ENCODE measurements at regions not wholly inside any gene's neighbourhood (a gene's known extent, or its start where the extent isn't known, plus 50 kb on each side); places are given as distances from the start of the nearest gene placed in this dataset.

- Mint-ChIP-seq H3K9me3 (ENCODE audit: unreplicated experiment) (no peaks in the 10 kb centered on the region), H3K4me3 (ENCODE audit: unreplicated experiment) (no peak overlapping the region), H3K27me3 (ENCODE audit: low read depth, unreplicated experiment) (no peaks in the 10 kb centered on the region), H3K27ac (ENCODE audit: unreplicated experiment) (peak overlapping the region; percentile 37), H3K36me3 (ENCODE audit: low read depth, unreplicated experiment) (no peaks in the 10 kb centered on the region), H3K4me1 (ENCODE audit: low read depth, unreplicated experiment) (peaks cover 30% of the 10 kb centered on the region)
- FAIRE-seq: no peak
- H3K36me3 ChIP-seq (ENCODE audit: insufficient read depth, low read length): no peaks in the 10 kb centered on the region
- no peak overlapping the region for H3K9ac ChIP-seq (ENCODE audit: low read length)
- no peak overlapping the region for H3K4me3 ChIP-seq (ENCODE audit: insufficient read depth, low read depth, low read length)
- H3K9me3 ChIP-seq (ENCODE audit: insufficient read depth, low read depth, low read length): no peaks in the 10 kb centered on the region
- no peak overlapping the region for H3K27ac ChIP-seq (ENCODE audit: low read depth, low read length)
- H3K79me2 ChIP-seq (ENCODE audit: insufficient read depth, low read length): no peaks in the 10 kb centered on the region
- H2AFZ ChIP-seq (ENCODE audit: low read depth, low read length): no peak overlapping the region
- no peaks in the 10 kb centered on the region for H3K27me3 ChIP-seq (ENCODE audit: insufficient read depth, low read length)
- H3K4me1 ChIP-seq (ENCODE audit: insufficient read depth, low read length): peaks cover 26% of the 10 kb centered on the region
- no peak for TF ChIP-seq EZH2 (IDR thresholded peaks at IDR 0.05; ENCODE audit: insufficient read depth, low read length)
- TF ChIP-seq CTCF (IDR thresholded peaks at IDR 0.05; ENCODE audit: insufficient read depth, low read depth, low read length): no peak
- H3K4me2 ChIP-seq (ENCODE audit: low read length): no peak overlapping the region
- DNase-seq (ENCODE audit: low read depth): peak; percentile 17
- no peaks in the 10 kb centered on the region for H4K20me1 ChIP-seq (ENCODE audit: insufficient read depth, low read length)
Observed at GRCh38 chr12:67916266-67916970, 72.8 kb upstream of the IFNG-AS1 start.

GRCh38 chr12:67917811-67918210, 71.4 kb upstream of the IFNG-AS1 start:
- Histone ChIP-seq H4K20me1 (ENCODE audit: insufficient read depth, low read length) (no peaks in the 10 kb centered on the region), H3K4me1 (ENCODE audit: insufficient read depth, low read length) (peaks cover 22% of the 10 kb centered on the region), H3K9ac (ENCODE audit: low read length) (no peak overlapping the region), H3K36me3 (ENCODE audit: insufficient read depth, low read length) (no peaks in the 10 kb centered on the region), H2AFZ (ENCODE audit: low read depth, low read length) (no peak overlapping the region), H3K27ac (ENCODE audit: low read depth, low read length) (no peak overlapping the region), H3K27me3 (ENCODE audit: insufficient read depth, low read length) (no peaks in the 10 kb centered on the region), H3K9me3 (ENCODE audit: insufficient read depth, low read depth, low read length) (no peaks in the 10 kb centered on the region), H3K4me3 (ENCODE audit: insufficient read depth, low read depth, low read length) (no peak overlapping the region), H3K4me2 (ENCODE audit: low read length) (no peak overlapping the region), H3K79me2 (ENCODE audit: insufficient read depth, low read length) (no peaks in the 10 kb centered on the region)
- Mint-ChIP-seq H3K36me3 (ENCODE audit: low read depth, unreplicated experiment) (no peaks in the 10 kb centered on the region), H3K27me3 (ENCODE audit: low read depth, unreplicated experiment) (no peaks in the 10 kb centered on the region), H3K4me1 (ENCODE audit: low read depth, unreplicated experiment) (peaks cover 30% of the 10 kb centered on the region), H3K4me3 (ENCODE audit: unreplicated experiment) (no peak overlapping the region), H3K27ac (ENCODE audit: unreplicated experiment) (no peak overlapping the region), H3K9me3 (ENCODE audit: unreplicated experiment) (no peaks in the 10 kb centered on the region)
- FAIRE-seq: no peak
- TF ChIP-seq EZH2 (IDR thresholded peaks at IDR 0.05; ENCODE audit: insufficient read depth, low read length): no peak
- no peak for DNase-seq (ENCODE audit: low read depth)

- Mint-ChIP-seq H3K27ac (ENCODE audit: unreplicated experiment) (no peak overlapping the region), H3K27me3 (ENCODE audit: low read depth, unreplicated experiment) (peaks cover 2% of the 10 kb centered on the region), H3K4me3 (ENCODE audit: unreplicated experiment) (no peak overlapping the region), H3K9me3 (ENCODE audit: unreplicated experiment) (no peaks in the 10 kb centered on the region), H3K36me3 (ENCODE audit: low read depth, unreplicated experiment) (no peaks in the 10 kb centered on the region), H3K4me1 (ENCODE audit: low read depth, unreplicated experiment) (peaks cover 30% of the 10 kb centered on the region)
- Histone ChIP-seq H3K4me3 (ENCODE audit: insufficient read depth, low read depth, low read length) (no peak overlapping the region), H3K27ac (ENCODE audit: low read depth, low read length) (no peak overlapping the region), H2AFZ (ENCODE audit: low read depth, low read length) (no peak overlapping the region), H3K9ac (ENCODE audit: low read length) (no peak overlapping the region), H3K9me3 (ENCODE audit: insufficient read depth, low read depth, low read length) (no peaks in the 10 kb centered on the region), H4K20me1 (ENCODE audit: insufficient read depth, low read length) (no peaks in the 10 kb centered on the region), H3K79me2 (ENCODE audit: insufficient read depth, low read length) (no peaks in the 10 kb centered on the region), H3K4me1 (ENCODE audit: insufficient read depth, low read length) (peaks cover 22% of the 10 kb centered on the region), H3K36me3 (ENCODE audit: insufficient read depth, low read length) (no peaks in the 10 kb centered on the region), H3K4me2 (ENCODE audit: low read length) (no peak overlapping the region), H3K27me3 (ENCODE audit: insufficient read depth, low read length) (no peaks in the 10 kb centered on the region)
- TF ChIP-seq EZH2 (IDR thresholded peaks at IDR 0.05; ENCODE audit: insufficient read depth, low read length): no peak
- no peak for TF ChIP-seq CTCF (IDR thresholded peaks at IDR 0.05; ENCODE audit: insufficient read depth, low read depth, low read length)
- DNase-seq (ENCODE audit: low read depth) (no peak), FAIRE-seq (no peak)
Observed at GRCh38 chr12:67918441-67918840, 70.8 kb upstream of the IFNG-AS1 start.
